ENCODE measurements at regions not wholly inside any gene's neighbourhood (a gene's known extent, or its start where the extent isn't known, plus 50 kb on each side); places are given as distances from the start of the nearest gene placed in this dataset.

- Histone ChIP-seq H3K4me1 (ENCODE audit: control insufficient read depth in 1 of 2, low read depth in 2 of 2) (no peaks in the 10 kb centered on the region), H3K27ac (no peak overlapping the region), H3K9me3 (no peaks in the 10 kb centered on the region), H3K36me3 (no peaks in the 10 kb centered on the region), H3K4me3 (no peak overlapping the region), H3K27me3 (replicated peaks; ENCODE audit: insufficient read depth) (no peaks in the 10 kb centered on the region)
- DNase-seq (ENCODE audit: low spot score) (no peak), ATAC-seq (ENCODE audit: insufficient number of reproducible peaks, low FRiP score, low read depth) (no peak)
- no peak for TF ChIP-seq CTCF (IDR thresholded peaks at IDR 0.05)
These were observed 387.1 kb downstream of the PPP3CA start for GRCh38 chr4:100960232-100960631.

- H3K36me3 ChIP-seq, result no peaks in the 10 kb centered on the region
- ATAC-seq (ENCODE audit: insufficient number of reproducible peaks, low FRiP score, low read depth), result no peak
- H3K9me3 ChIP-seq, result no peaks in the 10 kb centered on the region
- no peak for DNase-seq (ENCODE audit: low spot score)
- H3K4me3 ChIP-seq, result no peak overlapping the region
- H3K27ac ChIP-seq, result no peak overlapping the region
- no peaks in the 10 kb centered on the region for H3K4me1 ChIP-seq (ENCODE audit: control insufficient read depth in 1 of 2, low read depth in 2 of 2)
- H3K27me3 ChIP-seq (replicated peaks; ENCODE audit: insufficient read depth), result no peaks in the 10 kb centered on the region
- no peak for TF ChIP-seq CTCF (IDR thresholded peaks at IDR 0.05)
These were observed 393.3 kb downstream of the PPP3CA start for GRCh38 chr4:100954046-100954445.

DNA sequence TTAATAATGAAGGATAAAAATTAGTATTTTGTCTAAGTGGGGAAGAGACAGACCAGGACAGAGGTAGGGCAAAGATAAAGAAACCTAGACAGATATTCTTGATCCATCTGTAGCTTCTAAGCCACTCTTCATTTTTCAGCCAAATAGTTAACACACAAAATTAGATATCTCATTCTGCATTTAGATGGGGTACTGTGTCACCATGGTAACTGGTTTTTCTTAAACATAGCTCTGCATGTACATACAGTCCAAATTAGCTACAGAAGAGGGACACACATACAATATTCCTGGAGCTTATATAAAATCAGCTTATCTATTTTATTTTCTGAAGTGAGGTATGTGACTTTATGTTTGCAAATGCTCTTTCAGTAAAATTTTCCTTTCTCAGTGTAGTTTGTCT lies 393.7 kb downstream of the PPP3CA start:
- DNase-seq (ENCODE audit: low spot score) (no peak), ATAC-seq (ENCODE audit: insufficient number of reproducible peaks, low FRiP score, low read depth) (no peak)
- no peaks in the 10 kb centered on the region for H3K4me1 ChIP-seq (ENCODE audit: control insufficient read depth in 1 of 2, low read depth in 2 of 2)
- no peak overlapping the region for H3K4me3 ChIP-seq
- H3K27me3 ChIP-seq (replicated peaks; ENCODE audit: insufficient read depth), result no peaks in the 10 kb centered on the region
- H3K36me3 ChIP-seq, result no peaks in the 10 kb centered on the region
- H3K9me3 ChIP-seq, result no peaks in the 10 kb centered on the region
- TF ChIP-seq CTCF (IDR thresholded peaks at IDR 0.05), result no peak
- no peak overlapping the region for H3K27ac ChIP-seq

DNA sequence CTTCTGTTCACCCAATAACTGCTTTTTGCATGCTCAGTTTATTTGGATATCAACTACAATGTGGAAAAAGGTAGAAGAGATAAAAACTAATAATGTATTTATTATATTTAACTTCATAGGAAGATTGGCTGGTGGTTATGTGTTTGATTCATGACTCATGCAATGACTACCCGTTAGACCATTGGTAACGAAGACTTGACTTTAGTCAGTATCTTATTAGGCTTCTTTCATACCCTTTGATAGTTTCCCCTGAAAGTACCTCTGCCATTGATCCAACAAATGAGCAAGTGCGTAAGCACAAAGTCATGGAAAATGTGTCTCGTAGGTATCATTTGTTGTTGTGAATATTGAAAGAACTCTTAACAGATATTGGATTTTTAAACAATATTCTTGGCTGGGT lies 394.7 kb downstream of the PPP3CA start:
- Histone ChIP-seq H3K9me3 (no peaks in the 10 kb centered on the region), H3K27me3 (replicated peaks; ENCODE audit: insufficient read depth) (no peaks in the 10 kb centered on the region), H3K27ac (no peak overlapping the region), H3K4me3 (no peak overlapping the region), H3K4me1 (ENCODE audit: control insufficient read depth in 1 of 2, low read depth in 2 of 2) (no peaks in the 10 kb centered on the region), H3K36me3 (no peaks in the 10 kb centered on the region)
- ATAC-seq (ENCODE audit: insufficient number of reproducible peaks, low FRiP score, low read depth), result no peak
- no peak for DNase-seq (ENCODE audit: low spot score)
- TF ChIP-seq CTCF (IDR thresholded peaks at IDR 0.05), result no peak

DNA sequence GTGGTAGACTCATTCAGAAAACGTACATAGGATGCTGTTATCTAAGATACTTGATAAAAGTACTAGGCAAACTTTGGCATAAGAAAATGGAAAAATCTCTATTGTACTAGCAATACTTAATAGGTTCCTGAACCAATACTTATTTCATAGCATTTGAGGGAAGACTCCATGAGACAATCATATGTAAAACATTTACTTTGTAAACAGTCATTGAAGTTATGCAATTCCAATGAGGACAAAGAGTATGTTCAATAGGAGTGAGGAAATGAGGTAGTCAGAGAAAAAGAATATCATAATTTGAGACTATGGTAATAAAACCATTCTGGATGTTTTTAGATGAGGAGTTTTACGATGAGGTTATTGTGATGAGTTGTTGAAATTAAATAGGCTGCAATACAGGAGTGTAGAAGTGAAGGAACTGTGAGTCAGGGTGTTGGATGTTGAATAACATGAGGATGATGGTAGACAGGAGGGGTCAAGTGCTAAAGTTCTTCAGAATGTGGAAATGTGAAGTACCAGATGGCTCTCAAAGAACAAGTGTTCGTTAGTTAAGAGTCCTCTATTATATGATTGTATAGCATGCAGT lies 397.9 kb downstream of the PPP3CA start:
- Histone ChIP-seq H3K4me3 (no peak overlapping the region), H3K27me3 (replicated peaks; ENCODE audit: insufficient read depth) (no peaks in the 10 kb centered on the region), H3K36me3 (no peaks in the 10 kb centered on the region), H3K9me3 (no peaks in the 10 kb centered on the region), H3K27ac (no peak overlapping the region), H3K4me1 (ENCODE audit: control insufficient read depth in 1 of 2, low read depth in 2 of 2) (no peaks in the 10 kb centered on the region)
- DNase-seq (ENCODE audit: low spot score) (no peak), ATAC-seq (ENCODE audit: insufficient number of reproducible peaks, low FRiP score, low read depth) (no peak)
- TF ChIP-seq CTCF (IDR thresholded peaks at IDR 0.05), result no peak

All from thoracic aorta (tissue), 2 donors.